ENCODE measurements at regions not wholly inside any gene's neighbourhood (a gene's known extent, or its start where the extent isn't known, plus 50 kb on each side); places are given as distances from the start of the nearest gene placed in this dataset.

- 76 to 88% (median 83%) methylated on average over 1 of the region's 1 CpG for WGBS, 3 donors
- intact Hi-C loops (cut with DNase I): no loop called here
Measured at GRCh38 chr18:4510711-4511110, 55.6 kb upstream of the DLGAP1 start.

GRCh38 chr18:4510160-4510559 is 55.1 kb upstream of the DLGAP1 start:
- Histone ChIP-seq H3K36me3 (no peaks in the 10 kb centered on the region), H3K9me3 (no peaks in the 10 kb centered on the region), H3K4me3 (no peak overlapping the region), H3K27ac (no peak overlapping the region), H3K4me1 (ENCODE audit: insufficient read depth) (no peaks in the 10 kb centered on the region), H3K27me3 (no peaks in the 10 kb centered on the region)
- intact Hi-C loops (cut with DNase I): no loop called here
- TF ChIP-seq CTCF (IDR thresholded peaks at IDR 0.05) (no peak), POLR2A (IDR thresholded peaks at IDR 0.05) (no peak), EP300 (IDR thresholded peaks at IDR 0.05) (no peak)
- 86 to 91% (median 87%) methylated on average over 9 of the region's 9 CpGs for WGBS, 3 donors
- no peak for DNase-seq

More at GRCh38 chr18:4510711-4511110, 55.6 kb upstream of the DLGAP1 start:
- no peaks in the 10 kb centered on the region for H3K27me3 ChIP-seq
- no peaks in the 10 kb centered on the region for H3K36me3 ChIP-seq
- H3K9me3 ChIP-seq: no peaks in the 10 kb centered on the region
- H3K27ac ChIP-seq: no peak overlapping the region
- DNase-seq: no peak
- no peaks in the 10 kb centered on the region for H3K4me1 ChIP-seq (ENCODE audit: insufficient read depth)
- H3K4me3 ChIP-seq: no peak overlapping the region
- TF ChIP-seq POLR2A (IDR thresholded peaks at IDR 0.05): no peak
- no peak for TF ChIP-seq EP300 (IDR thresholded peaks at IDR 0.05)
- no peak for TF ChIP-seq CTCF (IDR thresholded peaks at IDR 0.05)
